HG03469 (cell line): ENCODE measurements at regions not wholly inside any gene's neighbourhood (a gene's known extent, or its start where the extent isn't known, plus 50 kb on each side); places are given as distances from the start of the nearest gene placed in this dataset.

Source experiments
- ATAC-seq: cut with Tn5 transposase; IDR thresholded peaks from one replicate; pipeline ENCODE4 v1.9.1; 2021; ENCODE audit warnings: mild to moderate bottlenecking, moderate library complexity, moderate number of reproducible peaks; ENCODE audit not compliant: unreplicated experiment

- ATAC-seq: no peak
Measured at GRCh38 chr5:97388794-97389193, 205.7 kb upstream of the RIOK2 start.

- no peak for ATAC-seq
Measured at GRCh38 chr5:97400537-97400936, 217.5 kb upstream of the RIOK2 start.

GRCh38 chr5:97405941-97406340, 222.9 kb upstream of the RIOK2 start:
- ATAC-seq: no peak

- ATAC-seq: no peak
Measured at GRCh38 chr5:97406946-97407676, 224.1 kb upstream of the RIOK2 start.

GRCh38 chr5:97408331-97408730, 225.3 kb upstream of the RIOK2 start:
- ATAC-seq: no peak

GRCh38 chr5:97412959-97413358, 229.9 kb upstream of the RIOK2 start:
- no peak for ATAC-seq

GRCh38 chr5:97417986-97418385, 234.9 kb upstream of the RIOK2 start:
- ATAC-seq: no peak

- no peak for ATAC-seq
Measured at GRCh38 chr5:97418462-97418861, 235.4 kb upstream of the RIOK2 start.

- ATAC-seq: no peak
Measured at GRCh38 chr5:97420646-97421045, 237.6 kb upstream of the RIOK2 start.

- ATAC-seq: no peak
Measured at GRCh38 chr5:97422678-97423077, 239.6 kb upstream of the RIOK2 start.

- no peak for ATAC-seq
Measured at GRCh38 chr5:97425511-97425910, 242.5 kb upstream of the RIOK2 start.

GRCh38 chr5:97427235-97427634, 244.2 kb upstream of the RIOK2 start:
- ATAC-seq: no peak

- no peak for ATAC-seq
Measured at GRCh38 chr5:97434021-97434420, 251.0 kb upstream of the RIOK2 start.

GRCh38 chr5:97436405-97436804, 253.4 kb upstream of the RIOK2 start:
- ATAC-seq: no peak

- no peak for ATAC-seq
Measured at GRCh38 chr5:97443740-97444139, 260.7 kb upstream of the RIOK2 start.

GRCh38 chr5:97449172-97449571, 266.1 kb upstream of the RIOK2 start:
- no peak for ATAC-seq

GRCh38 chr5:97452646-97453045, 269.6 kb upstream of the RIOK2 start:
- no peak for ATAC-seq

GRCh38 chr5:97453263-97453662, 270.2 kb upstream of the RIOK2 start:
- no peak for ATAC-seq

- no peak for ATAC-seq
Measured at GRCh38 chr5:97454015-97454414, 271.0 kb upstream of the RIOK2 start.

GRCh38 chr5:97455996-97456395, 272.9 kb upstream of the RIOK2 start:
- ATAC-seq: no peak

- ATAC-seq: peak; percentile 64
Measured at GRCh38 chr5:97458851-97459250, 275.8 kb upstream of the RIOK2 start.

- no peak for ATAC-seq
Measured at GRCh38 chr5:97471951-97472350, 288.9 kb upstream of the RIOK2 start.

GRCh38 chr5:97475847-97476246, 292.8 kb upstream of the RIOK2 start:
- no peak for ATAC-seq
